ENCODE measurements at regions not wholly inside any gene's neighbourhood (a gene's known extent, or its start where the extent isn't known, plus 50 kb on each side); places are given as distances from the start of the nearest gene placed in this dataset.
"Not testable (repeated sequence)": the region's sequence is repeated elsewhere in the genome, so short reads cannot be mapped to it uniquely, and the experiment has no call there.

DNA sequence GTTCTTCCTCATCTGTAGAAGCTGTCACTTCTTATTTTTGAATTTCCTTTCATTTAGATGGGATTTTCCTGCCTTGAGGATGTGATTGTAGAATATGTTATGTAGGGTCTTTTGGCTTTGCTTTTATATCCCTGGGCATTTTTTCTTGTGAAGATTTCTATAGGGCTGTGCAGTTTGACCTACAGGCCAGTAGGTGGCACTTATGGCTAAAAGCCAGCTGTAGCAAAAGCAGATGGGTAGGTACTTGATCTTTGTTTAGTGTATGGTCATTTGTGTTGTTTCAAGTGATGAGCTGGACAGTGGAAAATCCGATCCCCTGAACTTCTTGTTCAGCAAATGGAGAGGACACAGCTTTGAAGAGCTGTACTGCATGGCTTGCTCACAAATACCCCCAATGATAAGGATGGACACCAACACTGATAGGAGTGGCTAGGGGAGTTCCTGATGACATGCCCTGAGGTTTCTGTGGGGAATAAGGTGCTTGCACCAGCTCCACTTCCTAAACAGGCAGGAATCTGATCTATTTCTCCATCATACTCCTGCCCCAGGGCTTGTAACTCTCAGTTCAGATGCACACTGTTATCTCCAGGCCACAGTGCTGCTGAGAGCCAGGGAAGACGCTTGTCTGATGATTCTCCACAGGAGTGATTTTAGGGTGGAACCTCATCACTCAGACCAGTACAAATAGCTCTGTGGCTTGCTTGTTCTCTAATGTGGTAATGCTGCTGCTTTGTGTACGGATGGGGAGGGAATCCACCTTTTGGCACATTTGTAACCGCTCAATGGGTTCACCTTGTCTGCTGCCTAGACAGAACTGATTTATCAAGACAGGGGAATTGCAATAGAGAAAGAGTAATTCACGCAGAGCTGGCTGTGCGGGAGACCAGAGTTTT, 417.1 kb upstream of the MAGEB16 start:
- intact Hi-C loops (cut with micrococcal nuclease; ENCODE audit: unreplicated experiment): loop anchor here (2.0 to 10.0 kb wide), 4 partner anchors 344 to 1514 kb away; no protein-coding TSS in a partner anchor
- ChIA-PET CTCF (no interaction called here), POLR2A (ENCODE audit: low non-redundant PET) (no interaction called here)
- peak; percentile 55 for DNase-seq (ENCODE audit: low spot score)
- TF ChIP-seq, protein P1, sequence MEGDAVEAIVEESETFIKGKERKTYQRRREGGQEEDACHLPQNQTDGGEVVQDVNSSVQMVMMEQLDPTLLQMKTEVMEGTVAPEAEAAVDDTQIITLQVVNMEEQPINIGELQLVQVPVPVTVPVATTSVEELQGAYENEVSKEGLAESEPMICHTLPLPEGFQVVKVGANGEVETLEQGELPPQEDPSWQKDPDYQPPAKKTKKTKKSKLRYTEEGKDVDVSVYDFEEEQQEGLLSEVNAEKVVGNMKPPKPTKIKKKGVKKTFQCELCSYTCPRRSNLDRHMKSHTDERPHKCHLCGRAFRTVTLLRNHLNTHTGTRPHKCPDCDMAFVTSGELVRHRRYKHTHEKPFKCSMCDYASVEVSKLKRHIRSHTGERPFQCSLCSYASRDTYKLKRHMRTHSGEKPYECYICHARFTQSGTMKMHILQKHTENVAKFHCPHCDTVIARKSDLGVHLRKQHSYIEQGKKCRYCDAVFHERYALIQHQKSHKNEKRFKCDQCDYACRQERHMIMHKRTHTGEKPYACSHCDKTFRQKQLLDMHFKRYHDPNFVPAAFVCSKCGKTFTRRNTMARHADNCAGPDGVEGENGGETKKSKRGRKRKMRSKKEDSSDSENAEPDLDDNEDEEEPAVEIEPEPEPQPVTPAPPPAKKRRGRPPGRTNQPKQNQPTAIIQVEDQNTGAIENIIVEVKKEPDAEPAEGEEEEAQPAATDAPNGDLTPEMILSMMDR (conservative IDR thresholded peaks at IDR 0.05; ENCODE audit: low read depth, low read length): peak; percentile 82
- TF ChIP-seq EZH2 (IDR thresholded peaks at IDR 0.05; ENCODE audit: borderline replicate concordance, low read depth, low read length, poor library complexity, severe bottlenecking): no peak
- Histone ChIP-seq H3K27ac (ENCODE audit: low read depth, low read length, poor library complexity, severe bottlenecking) (no peak overlapping the region), H3K27me3 (replicated peaks; ENCODE audit: insufficient read depth, low read depth, low read length, poor library complexity) (no peaks in the 10 kb centered on the region), H3K36me3 (ENCODE audit: insufficient read depth, low read length, poor library complexity, severe bottlenecking) (no peaks in the 10 kb centered on the region), H3K4me3 (ENCODE audit: low read depth, low read length, poor library complexity, severe bottlenecking) (no peak overlapping the region), H3K4me1 (ENCODE audit: insufficient read depth, low read length, poor library complexity, severe bottlenecking) (no peaks in the 10 kb centered on the region), H3K9me3 (ENCODE audit: low read depth, low read length, poor library complexity, severe bottlenecking) (no peaks in the 10 kb centered on the region)
- BruUV-seq (replicated peaks): no TSS peak

DNA sequence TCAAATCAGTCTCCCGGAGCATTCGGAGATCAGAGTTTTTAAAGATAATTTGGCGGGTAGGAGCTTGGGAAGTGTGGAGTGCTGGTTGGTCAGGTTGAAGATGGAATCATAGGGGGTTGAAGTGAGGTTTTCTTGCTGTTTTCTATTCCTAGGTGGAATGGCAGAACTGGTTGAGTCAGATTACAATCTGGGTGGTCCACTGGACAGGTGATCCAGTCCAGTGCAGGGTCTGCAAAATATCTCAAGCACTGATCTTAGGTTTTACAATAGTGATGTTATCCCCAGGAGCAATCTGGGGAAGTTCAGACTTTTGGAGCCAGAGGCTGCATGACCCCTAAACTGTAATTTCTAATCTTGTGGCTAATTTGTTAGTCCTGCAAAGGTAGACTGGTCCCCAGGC, 416.4 kb upstream of the MAGEB16 start:
- BruUV-seq (replicated peaks); POLR2A ChIA-PET (ENCODE audit: low non-redundant PET); H3K27ac ChIP-seq (ENCODE audit: low read depth, low read length, poor library complexity, severe bottlenecking); DNase-seq (ENCODE audit: low spot score); H3K4me3 ChIP-seq (ENCODE audit: low read depth, low read length, poor library complexity, severe bottlenecking); H3K9me3 ChIP-seq (ENCODE audit: low read depth, low read length, poor library complexity, severe bottlenecking); H3K27me3 ChIP-seq (replicated peaks; ENCODE audit: insufficient read depth, low read depth, low read length, poor library complexity); H3K4me1 ChIP-seq (ENCODE audit: insufficient read depth, low read length, poor library complexity, severe bottlenecking); CTCF ChIA-PET; H3K36me3 ChIP-seq (ENCODE audit: insufficient read depth, low read length, poor library complexity, severe bottlenecking): not testable (repeated sequence)
- intact Hi-C loops (cut with micrococcal nuclease; ENCODE audit: unreplicated experiment): loop anchor here (2.0 to 10.0 kb wide), 4 partner anchors 343 to 1513 kb away; no protein-coding TSS in a partner anchor

DNA sequence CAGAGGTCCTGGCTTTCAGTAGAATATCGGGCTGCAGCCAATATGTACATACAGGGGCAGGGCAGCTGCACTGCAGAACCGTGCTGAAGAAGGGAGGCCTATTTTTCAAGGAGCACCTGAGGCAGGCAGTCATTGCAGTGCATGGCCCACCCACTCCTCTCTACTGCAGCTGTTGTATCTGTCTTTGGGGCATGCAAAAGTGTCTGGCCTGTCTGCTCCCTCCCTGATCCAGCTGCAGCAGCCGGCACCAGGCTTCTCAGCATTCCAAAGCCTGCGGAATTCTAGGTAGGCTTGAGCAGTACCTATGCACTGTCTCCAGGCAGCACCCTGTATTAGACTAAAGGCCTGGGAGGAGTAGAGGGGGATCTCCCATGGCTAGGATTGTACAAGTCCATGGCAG, 415.2 kb upstream of the MAGEB16 start:
- Histone ChIP-seq H3K9me3 (ENCODE audit: low read depth, low read length, poor library complexity, severe bottlenecking) (no peaks in the 10 kb centered on the region), H3K27ac (ENCODE audit: low read depth, low read length, poor library complexity, severe bottlenecking) (no peak overlapping the region), H3K4me1 (ENCODE audit: insufficient read depth, low read length, poor library complexity, severe bottlenecking) (no peaks in the 10 kb centered on the region), H3K36me3 (ENCODE audit: insufficient read depth, low read length, poor library complexity, severe bottlenecking) (no peaks in the 10 kb centered on the region), H3K4me3 (ENCODE audit: low read depth, low read length, poor library complexity, severe bottlenecking) (no peak overlapping the region), H3K27me3 (replicated peaks; ENCODE audit: insufficient read depth, low read depth, low read length, poor library complexity) (no peaks in the 10 kb centered on the region)
- ChIA-PET POLR2A (ENCODE audit: low non-redundant PET) (no interaction called here), CTCF (no interaction called here)
- DNase-seq (ENCODE audit: low spot score): no peak
- no TSS peak for BruUV-seq (replicated peaks)
- TF ChIP-seq EZH2 (IDR thresholded peaks at IDR 0.05; ENCODE audit: borderline replicate concordance, low read depth, low read length, poor library complexity, severe bottlenecking): no peak
- TF ChIP-seq, protein P1 (conservative IDR thresholded peaks at IDR 0.05; ENCODE audit: low read depth, low read length): no peak
- intact Hi-C loops (cut with micrococcal nuclease; ENCODE audit: unreplicated experiment): loop anchor here (5.0 to 10.0 kb wide), 3 partner anchors 342 to 1512 kb away; no protein-coding TSS in a partner anchor
